ENCODE measurements at regions not wholly inside any gene's neighbourhood (a gene's known extent, or its start where the extent isn't known, plus 50 kb on each side); places are given as distances from the start of the nearest gene placed in this dataset.

- DNase-seq, result no peak
Observed at GRCh38 chr1:239539051-239539450, 152.7 kb downstream of the CHRM3 start.

DNA sequence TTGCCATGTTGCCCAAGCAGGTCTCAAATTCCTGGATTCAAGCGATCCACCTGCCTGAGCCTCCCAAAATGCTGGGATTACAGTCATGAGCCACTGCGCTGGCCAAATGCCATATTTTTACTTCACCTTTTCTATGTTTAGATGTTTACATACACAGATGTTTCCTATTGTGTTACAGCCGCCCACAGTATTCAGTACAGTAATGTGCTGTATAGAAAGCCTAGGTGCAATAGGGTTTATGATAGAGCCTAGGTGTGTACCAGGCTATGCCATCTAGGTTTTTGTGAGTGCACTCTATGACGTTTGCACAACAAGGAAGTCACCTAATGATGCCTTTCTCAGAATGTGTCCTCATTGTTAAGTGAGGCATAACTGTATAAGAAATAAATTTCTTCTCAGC, 153.4 kb downstream of the CHRM3 start:
- no peak for DNase-seq

- no peak for DNase-seq
Observed at GRCh38 chr1:239543873-239544272, 157.5 kb downstream of the CHRM3 start.

DNA sequence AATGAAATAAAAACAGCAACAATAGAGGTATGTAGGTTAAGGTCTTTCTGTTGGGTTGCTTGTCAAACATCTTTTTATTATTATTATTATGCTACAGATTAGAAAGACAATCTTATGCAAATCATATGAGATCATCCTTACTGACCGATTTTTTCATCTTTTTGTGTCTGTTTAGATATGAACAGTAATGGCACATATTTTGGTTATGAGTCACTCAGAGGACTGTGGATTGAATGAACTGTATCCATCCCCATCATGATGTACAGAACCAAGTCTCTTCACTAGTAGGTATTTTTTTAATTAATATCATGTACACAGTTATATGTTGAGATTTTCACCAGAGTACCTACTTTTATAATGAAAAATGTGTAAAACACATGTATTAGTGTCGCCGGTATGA, 159.1 kb downstream of the CHRM3 start:
- DNase-seq, result no peak

GRCh38 chr1:239547987-239548386, 161.6 kb downstream of the CHRM3 start:
- peak in 1 of 2 donors; percentile 30 for DNase-seq

DNA sequence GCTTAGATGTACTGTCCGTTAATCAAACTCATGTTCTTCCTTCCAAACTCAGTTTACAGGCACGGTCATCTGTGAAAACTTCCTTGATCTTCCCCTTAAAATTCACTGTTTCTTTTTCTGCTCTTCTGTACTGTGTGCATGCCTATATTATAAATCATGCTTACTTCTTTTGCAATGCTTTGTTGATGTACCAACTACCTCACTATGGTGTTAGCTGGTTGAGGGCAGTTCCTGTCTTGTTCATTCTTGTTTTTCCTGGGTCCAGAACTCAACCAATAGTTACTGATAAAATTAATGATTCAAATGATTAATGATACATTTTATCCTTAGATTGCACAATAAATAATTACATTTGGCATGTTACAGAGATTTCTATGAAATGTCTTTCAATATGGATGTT, 163.8 kb downstream of the CHRM3 start:
- no peak for DNase-seq

DNA sequence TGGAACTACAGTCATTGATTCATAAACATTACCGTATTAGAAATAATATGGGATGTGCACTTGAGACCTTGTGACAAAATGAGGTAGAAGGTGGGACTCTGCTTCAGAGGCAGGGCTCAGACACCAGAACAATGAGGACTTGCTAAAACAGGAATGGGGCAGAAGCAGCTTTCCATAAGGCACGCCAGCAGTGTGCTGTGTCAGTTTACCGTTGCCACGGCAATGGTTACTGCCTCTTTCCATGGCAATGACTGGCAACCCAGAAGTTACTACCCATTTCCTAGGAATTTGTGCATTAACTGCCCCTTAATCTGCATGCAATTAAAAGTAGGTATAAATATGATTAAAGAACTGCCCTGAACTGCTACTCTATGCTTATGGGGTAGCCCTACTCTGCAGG, 169.0 kb downstream of the CHRM3 start:
- DNase-seq, result no peak

- DNase-seq, result no peak
Observed at GRCh38 chr1:239558559-239558958, 172.2 kb downstream of the CHRM3 start.

DNA sequence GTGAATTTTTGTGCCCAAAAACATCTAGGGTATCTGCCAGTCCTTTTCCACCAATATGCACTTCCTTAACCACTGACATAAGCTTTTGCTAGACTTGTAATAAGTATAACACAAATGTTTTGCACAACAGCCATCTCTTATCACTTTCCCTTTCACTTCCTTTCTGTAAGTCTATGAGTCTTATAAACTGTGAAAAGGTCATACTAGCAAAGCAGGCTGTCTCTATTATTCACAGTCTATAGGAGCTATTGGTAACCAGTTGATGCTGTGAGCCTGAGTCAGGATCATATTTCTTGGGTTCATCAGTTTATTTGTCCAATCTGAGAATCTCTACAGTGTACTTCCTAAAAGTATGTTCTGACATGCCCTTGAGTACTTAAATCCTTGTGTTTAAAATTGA, 172.6 kb downstream of the CHRM3 start:
- DNase-seq, result no peak

GRCh38 chr1:239560921-239561320, 174.6 kb downstream of the CHRM3 start:
- no peak for DNase-seq

DNA sequence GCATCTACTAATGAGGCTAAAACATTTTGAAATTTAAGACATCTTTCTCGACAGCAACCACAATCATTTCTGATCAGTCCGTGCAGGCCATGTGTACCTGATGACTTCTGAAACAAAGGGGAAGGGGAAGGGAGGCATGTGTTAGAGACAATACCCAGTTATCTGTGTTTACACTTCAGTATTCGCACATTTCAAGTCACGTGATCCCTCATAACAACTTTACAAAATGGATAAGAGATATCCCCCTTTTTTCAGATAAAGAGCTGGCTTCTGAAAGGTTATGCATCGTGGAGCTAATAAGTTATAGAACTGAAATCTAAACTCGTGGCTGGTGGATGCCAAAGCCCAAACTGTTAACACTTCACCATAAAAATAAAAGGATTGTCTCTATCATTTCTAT, 175.7 kb downstream of the CHRM3 start:
- no peak for DNase-seq

DNA sequence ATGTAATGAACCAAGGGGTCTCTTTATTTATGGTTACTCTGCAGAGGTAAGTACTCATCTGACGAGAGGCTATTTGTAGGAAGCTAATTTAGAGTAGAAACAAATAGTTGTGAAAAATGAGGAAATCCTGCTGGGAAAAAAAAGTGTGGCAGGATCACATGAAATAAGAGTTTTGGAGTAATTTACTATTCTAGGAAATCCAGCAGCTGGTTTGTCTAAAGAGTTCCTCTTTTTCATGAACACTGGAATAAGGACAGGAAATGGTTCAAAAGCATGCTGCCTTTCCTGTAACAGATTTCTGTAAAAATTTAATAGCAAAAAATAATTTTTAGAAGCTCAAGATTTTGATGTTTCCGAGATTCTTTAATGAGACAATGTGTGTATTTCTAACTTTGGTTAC, 177.3 kb downstream of the CHRM3 start:
- no peak for DNase-seq

DNA sequence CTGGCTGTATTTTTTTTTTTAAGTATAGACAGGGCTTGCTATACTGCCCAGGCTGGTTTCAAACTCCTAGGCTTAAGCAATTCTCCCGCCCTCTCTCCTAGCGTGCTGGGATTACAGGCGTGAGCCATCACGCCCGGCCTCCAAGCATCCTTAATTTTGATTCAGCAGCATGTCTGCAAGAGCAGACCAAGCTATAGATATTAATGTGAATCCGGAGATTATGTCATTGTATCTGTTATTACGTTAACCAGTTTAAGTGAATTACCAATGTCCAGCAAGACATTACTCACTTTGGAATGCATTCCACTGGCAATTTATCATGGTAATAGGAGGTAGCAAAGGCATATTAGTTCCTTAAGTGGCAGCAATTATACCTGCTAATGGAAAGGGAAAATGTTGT, 179.7 kb downstream of the CHRM3 start:
- no peak for DNase-seq

DNA sequence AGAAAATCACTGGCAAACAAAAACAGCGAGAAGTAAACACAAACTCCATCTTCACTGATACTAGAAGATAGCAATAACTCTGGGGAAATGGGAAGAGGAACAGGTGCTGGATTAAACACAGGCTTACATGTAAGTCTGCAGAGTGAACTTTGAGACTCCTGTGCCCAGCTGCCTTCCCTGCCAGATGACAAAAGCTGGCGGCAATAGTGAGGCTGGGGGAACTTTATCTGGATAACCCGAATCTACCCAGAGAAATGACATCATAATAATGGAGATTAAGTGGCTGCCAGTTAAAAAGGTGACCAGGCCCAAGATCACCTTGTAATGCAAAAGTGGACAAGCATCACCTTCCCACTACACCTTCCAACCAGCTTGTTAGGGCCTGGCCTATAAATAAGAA, 184.5 kb downstream of the CHRM3 start:
- no peak for DNase-seq

- DNase-seq, result no peak
Observed at GRCh38 chr1:239572183-239572582, 185.8 kb downstream of the CHRM3 start.

- DNase-seq, result no peak
Observed at GRCh38 chr1:239574112-239574511, 187.7 kb downstream of the CHRM3 start.

- DNase-seq, result no peak
Observed at GRCh38 chr1:239575113-239575512, 188.7 kb downstream of the CHRM3 start.

DNA sequence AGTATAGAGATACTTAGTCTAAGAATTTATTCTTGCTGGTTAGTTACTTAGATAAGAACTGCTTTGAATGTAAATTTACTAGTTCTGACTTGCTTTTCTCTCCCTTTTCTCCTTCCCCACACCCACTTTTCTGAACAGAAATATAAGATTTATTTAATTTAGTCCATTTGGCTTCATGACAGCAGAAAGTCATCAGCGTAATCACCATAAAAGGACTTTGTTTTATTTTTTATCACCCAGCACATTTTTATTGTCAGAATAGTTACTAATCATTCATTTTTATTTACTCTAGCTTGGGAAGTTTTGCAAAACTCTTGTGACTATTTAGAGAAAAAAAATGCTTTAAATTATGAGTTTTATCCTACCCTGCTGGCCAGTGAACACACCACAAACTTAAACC, 197.2 kb downstream of the CHRM3 start:
- DNase-seq, result no peak

DNA sequence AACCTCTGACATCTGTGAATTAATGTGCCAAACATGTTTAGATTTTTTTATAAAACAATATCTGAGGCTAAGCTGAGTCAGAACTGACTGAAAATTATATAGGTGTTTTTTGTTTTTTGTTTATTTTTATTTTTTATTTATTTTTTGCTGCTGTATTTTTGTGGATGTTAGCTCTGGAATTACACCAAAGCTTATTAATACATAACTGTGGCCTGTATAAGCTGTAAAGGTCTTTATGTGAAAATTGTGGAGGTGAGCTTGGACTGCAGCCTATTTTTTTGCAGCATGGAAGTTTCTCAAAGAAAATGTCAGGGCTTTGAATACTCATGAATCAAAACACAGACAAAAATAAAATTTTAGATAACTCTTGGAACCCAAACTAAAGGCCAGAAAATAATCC, 199.8 kb downstream of the CHRM3 start:
- DNase-seq, result no peak

- DNase-seq, result peak; percentile 46 to 47
Observed at GRCh38 chr1:239587066-239587465, 200.7 kb downstream of the CHRM3 start.

DNA sequence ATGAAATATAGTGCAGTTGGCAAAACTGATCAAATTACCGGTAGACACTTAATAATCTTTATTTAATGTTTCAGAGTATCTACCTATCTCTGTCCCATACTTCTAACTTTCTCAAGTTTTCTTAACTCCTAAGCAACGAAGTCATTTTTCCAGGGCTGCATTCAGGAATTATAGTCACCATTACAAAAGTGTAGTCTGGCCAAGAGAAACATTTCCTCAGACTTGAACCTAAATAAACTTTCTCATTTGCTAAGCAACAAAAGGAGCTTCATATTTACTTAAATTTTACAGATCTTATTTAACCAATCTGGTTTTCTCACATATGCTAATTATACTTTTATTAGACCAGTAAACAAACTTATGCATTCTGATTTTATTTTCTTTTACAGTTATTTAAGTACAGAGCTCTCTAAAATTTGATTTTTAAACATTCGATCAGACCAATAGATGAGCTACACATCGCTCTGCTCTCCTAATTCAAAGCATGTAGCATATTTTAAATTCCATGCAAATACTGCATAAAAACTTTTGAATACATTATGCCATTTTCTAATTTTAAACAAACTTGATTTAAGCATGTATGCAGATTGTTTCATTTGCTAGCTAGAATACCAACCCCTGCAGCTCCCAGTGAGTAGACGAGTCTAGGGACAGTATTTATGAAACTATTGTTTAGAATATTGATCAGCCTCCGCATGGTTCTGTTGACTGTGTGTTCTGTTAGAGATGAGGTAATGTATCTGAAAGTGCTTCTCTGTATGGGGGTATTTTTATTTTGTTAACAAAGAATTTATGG, 201.4 kb downstream of the CHRM3 start:
- DNase-seq, result no peak

DNA sequence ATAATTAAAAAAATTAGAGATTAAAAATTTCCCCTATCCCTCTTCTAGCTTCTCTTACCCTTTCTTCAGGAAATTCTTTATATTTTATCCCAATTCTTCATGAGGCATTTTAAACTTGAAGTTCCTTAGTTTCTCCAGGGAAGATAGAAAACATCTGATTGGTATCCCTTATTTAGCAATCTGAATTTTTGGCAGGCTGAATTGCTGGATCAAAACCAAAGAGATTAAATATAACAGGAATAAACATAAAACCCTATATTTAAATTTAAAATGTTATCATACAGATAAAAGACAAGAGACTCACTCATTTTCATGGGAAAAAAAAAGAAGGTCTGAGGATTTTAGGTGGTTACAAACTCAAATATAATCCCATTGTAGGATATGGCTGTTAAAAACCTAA, 204.2 kb downstream of the CHRM3 start:
- DNase-seq, result no peak

DNA sequence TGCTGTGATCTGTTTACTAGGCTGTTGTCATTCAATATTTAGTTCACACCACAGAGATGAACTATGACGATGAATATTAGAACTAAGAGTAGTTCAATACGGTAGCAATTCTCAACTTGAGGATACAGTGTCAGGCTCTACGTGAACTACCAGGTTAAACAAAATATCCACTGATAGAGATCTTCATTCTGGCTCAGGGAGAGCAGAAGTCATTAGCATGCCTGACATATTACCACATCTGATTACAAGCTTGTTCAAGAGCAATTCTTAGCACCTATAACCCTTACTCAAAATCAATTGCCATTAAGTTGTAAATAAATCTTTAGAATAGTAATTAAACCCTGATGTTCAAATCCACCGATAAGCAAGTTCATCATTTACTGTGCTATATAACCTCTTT, 207.2 kb downstream of the CHRM3 start:
- no peak for DNase-seq

DNA sequence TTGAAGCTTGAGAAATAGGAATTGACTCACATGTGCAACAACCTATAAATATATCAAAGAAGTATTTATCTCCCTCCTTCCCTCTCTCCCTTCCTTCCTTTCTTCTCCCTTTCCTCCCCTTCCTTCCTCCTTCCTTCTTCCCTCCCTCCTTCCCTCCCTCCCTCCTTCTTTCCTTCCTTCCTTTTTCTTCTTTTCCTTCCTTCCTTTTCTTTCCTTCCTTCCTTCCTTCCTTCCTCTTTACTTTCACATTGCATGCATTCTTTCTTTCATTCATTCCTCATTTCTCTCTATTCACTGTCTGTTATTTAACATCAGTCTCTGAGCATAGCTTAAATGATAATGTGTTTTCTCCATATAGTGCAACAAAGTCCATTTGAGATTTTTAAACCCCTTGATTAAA, 214.2 kb downstream of the CHRM3 start:
- DNase-seq, result no peak

DNA sequence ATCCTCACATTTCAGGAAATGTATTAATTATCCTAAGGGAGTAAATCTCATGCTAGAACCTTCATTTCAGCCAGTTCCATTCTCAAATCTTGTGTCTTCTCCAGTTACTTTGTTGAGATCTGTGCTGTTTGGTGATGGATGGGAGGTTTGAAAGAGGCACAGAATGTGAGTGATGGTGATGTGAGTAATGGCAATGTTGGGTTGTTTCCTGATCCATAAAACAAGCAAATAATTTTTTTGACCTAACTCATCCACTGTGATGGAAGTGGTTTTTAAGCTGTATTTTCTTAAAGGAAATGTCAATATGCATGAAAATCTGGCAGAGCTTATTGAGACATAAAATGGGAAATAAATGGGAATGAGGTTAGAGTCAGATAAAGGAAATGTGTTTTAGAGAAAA, 214.7 kb downstream of the CHRM3 start:
- no peak for DNase-seq

Data from CD4-positive, alpha-beta T cell treated with Interleukin-4 for 1 hour (primary cell).